Nucleus accumbens (tissue), 56 donors: ENCODE measurements at regions not wholly inside any gene's neighbourhood (a gene's known extent, or its start where the extent isn't known, plus 50 kb on each side); places are given as distances from the start of the nearest gene placed in this dataset.

Source experiments
- DNase-seq, 56 donors: peaks; one replicate each; lab custom pipeline; 2025; lab: John Stamatoyannopoulos, UW

GRCh38 chr5:74364507-74364906 lies 276.0 kb downstream of the ENC1 start:
- DNase-seq = no peak

GRCh38 chr5:74363603-74364205 lies 276.8 kb downstream of the ENC1 start:
- no peak for DNase-seq

- DNase-seq = no peak
Measured at GRCh38 chr5:74361406-74362358, 278.8 kb downstream of the ENC1 start.

GRCh38 chr5:74360535-74361210 lies 279.9 kb downstream of the ENC1 start:
- no peak for DNase-seq

- no peak for DNase-seq
Measured at GRCh38 chr5:74357827-74358226, 282.7 kb downstream of the ENC1 start.

- no peak for DNase-seq
Measured at GRCh38 chr5:74356009-74356695, 284.4 kb downstream of the ENC1 start.

GRCh38 chr5:74355041-74355824 lies 285.3 kb downstream of the ENC1 start:
- DNase-seq = no peak

- peak in 6 of 56 donors; percentile 4 to 27 (median 16) for DNase-seq
Measured at GRCh38 chr5:74352256-74352655, 288.3 kb downstream of the ENC1 start.

- DNase-seq = no peak
Measured at GRCh38 chr5:74342948-74343682, 297.4 kb downstream of the ENC1 start.

- no peak for DNase-seq
Measured at GRCh38 chr5:74342182-74342581, 298.3 kb downstream of the ENC1 start.

GRCh38 chr5:74341221-74341620 lies 299.3 kb downstream of the ENC1 start:
- DNase-seq = no peak

- no peak for DNase-seq
Measured at GRCh38 chr5:74340476-74340875, 300.1 kb downstream of the ENC1 start.

GRCh38 chr5:74337984-74338310 lies 302.6 kb downstream of the ENC1 start:
- DNase-seq = no peak

GRCh38 chr5:74337254-74337983 lies 303.1 kb downstream of the ENC1 start:
- no peak for DNase-seq

GRCh38 chr5:74336297-74336696 lies 304.2 kb downstream of the ENC1 start:
- no peak for DNase-seq

GRCh38 chr5:74334762-74335384 lies 305.7 kb downstream of the ENC1 start:
- no peak for DNase-seq

GRCh38 chr5:74334062-74334761 lies 306.3 kb downstream of the ENC1 start:
- no peak for DNase-seq

GRCh38 chr5:74333430-74333829 lies 307.1 kb downstream of the ENC1 start:
- DNase-seq = no peak
